ENCODE measurements at regions not wholly inside any gene's neighbourhood (a gene's known extent, or its start where the extent isn't known, plus 50 kb on each side); places are given as distances from the start of the nearest gene placed in this dataset.

- TF ChIP-seq ZNF274 (IDR thresholded peaks at IDR 0.05; ENCODE audit: low read depth, low read length): no peak
- no peak for TF ChIP-seq YY1 (IDR thresholded peaks at IDR 0.05; ENCODE audit: extremely low read depth, insufficient replicate concordance, low read depth, low read length)
- TF ChIP-seq SIN3A (IDR thresholded peaks at IDR 0.05; ENCODE audit: low read depth): no peak
- no peak for TF ChIP-seq POLR2A (IDR thresholded peaks at IDR 0.05; ENCODE audit: borderline replicate concordance, extremely low read depth, insufficient read depth, insufficient read length)
- TF ChIP-seq RAD21 (IDR thresholded peaks at IDR 0.05; ENCODE audit: low read depth): no peak
- no peak for TF ChIP-seq FOSL1 (IDR thresholded peaks at IDR 0.05; ENCODE audit: low read depth)
- no peak for TF ChIP-seq EGR1 (IDR thresholded peaks at IDR 0.05; ENCODE audit: low read depth)
- no peak for TF ChIP-seq TCF7L2 (IDR thresholded peaks at IDR 0.05; ENCODE audit: borderline replicate concordance, extremely low read depth, insufficient read depth, insufficient read length)
- TF ChIP-seq ATF3 (IDR thresholded peaks at IDR 0.05): no peak
- no peak for TF ChIP-seq CBX3 (IDR thresholded peaks at IDR 0.05; ENCODE audit: low read depth)
- 0 out of 2 replicates have a peak, but pooled peaks have one; percentile 26 for TF ChIP-seq JUND (IDR thresholded peaks at IDR 0.05)
- no peak for TF ChIP-seq CTCF (IDR thresholded peaks at IDR 0.05 in 2 of 3, conservative IDR thresholded peaks at IDR 0.05 in 1 of 3; ENCODE audit: borderline replicate concordance in 1 of 3, insufficient read depth in 1 of 3, low read depth in 2 of 3, low read length in 2 of 3)
- TF ChIP-seq SRF (IDR thresholded peaks at IDR 0.05; ENCODE audit: low read depth): no peak
- TF ChIP-seq CEBPB (IDR thresholded peaks at IDR 0.05; ENCODE audit: low read depth): no peak
- TF ChIP-seq SP1 (IDR thresholded peaks at IDR 0.05; ENCODE audit: low read depth): 0 out of 2 replicates have a peak, but pooled peaks have one; percentile 9
These were observed 52.5 kb upstream of the ATP2B2 start (continued) for GRCh38 chr3:10557781-10558373.

GRCh38 chr3:10558736-10559135 lies 53.4 kb upstream of the ATP2B2 start:
- peaks cover 5 to 18% of the 10 kb centered on the region in 2 experiments; a peak in 3 of 4 replicates for H3K4me1 ChIP-seq (ENCODE audit: control insufficient read depth in 1 of 2, insufficient read depth in 2 of 2, low read length in 2 of 2)
- H3K27ac ChIP-seq (ENCODE audit: low read depth, low read length): no peak overlapping the region
- H3K9me3 ChIP-seq (ENCODE audit: control insufficient read depth in 1 of 2, insufficient read depth in 1 of 2, low read depth in 1 of 2, low read length in 2 of 2): no peaks in the 10 kb centered on the region
- H2AFZ ChIP-seq (ENCODE audit: low read depth, low read length, poor library complexity, severe bottlenecking): no peak overlapping the region
- no peak overlapping the region; the same call in 1 of the 2 replicates for H3K4me2 ChIP-seq (ENCODE audit: low read length)
- no peaks in the 10 kb centered on the region for H3K36me3 ChIP-seq (ENCODE audit: control insufficient read depth in 1 of 2, insufficient read depth in 2 of 2, low read length in 2 of 2)
- no peaks in the 10 kb centered on the region for H3K9me2 ChIP-seq (ENCODE audit: insufficient read depth)
- H3K27me3 ChIP-seq (ENCODE audit: insufficient read depth, low read length): peaks cover 23% of the 10 kb centered on the region; the same call in 1 of the 2 replicates
- intact Hi-C loops (cut with micrococcal nuclease): no loop called here
- no peak overlapping the region for H3K4me3 ChIP-seq (replicated peaks in 1 of 2; ENCODE audit: low read depth in 1 of 2, low read length in 2 of 2)
- no peaks in the 10 kb centered on the region for H3K79me2 ChIP-seq (ENCODE audit: insufficient read depth, low read length)
- no peak overlapping the region for H3K9ac ChIP-seq (ENCODE audit: low read length)
- CTCF ChIA-PET: no interaction called here
- no peaks in the 10 kb centered on the region for H4K20me1 ChIP-seq (ENCODE audit: insufficient read depth)
- ATAC-seq (no peak), DNase-seq (ENCODE audit: low read depth, low spot score) (no peak)
- BruUV-seq (replicated peaks): no TSS peak
- POLR2A ChIA-PET: no interaction called here
- RAD21 ChIA-PET (ENCODE audit: low non-redundant PET in 1 of 2, low total read pairs in 2 of 2, uncharacterized antibody in 2 of 2, unreplicated experiment in 2 of 2): no interaction called here
- TF ChIP-seq TCF7L2 (IDR thresholded peaks at IDR 0.05; ENCODE audit: borderline replicate concordance, extremely low read depth, insufficient read depth, insufficient read length): no peak
- no peak for TF ChIP-seq REST (IDR thresholded peaks at IDR 0.05; ENCODE audit: low read depth)
- TF ChIP-seq SIN3A (IDR thresholded peaks at IDR 0.05; ENCODE audit: low read depth): no peak
- TF ChIP-seq FOSL1 (IDR thresholded peaks at IDR 0.05; ENCODE audit: low read depth): no peak
- TF ChIP-seq JUND (IDR thresholded peaks at IDR 0.05): no peak
- TF ChIP-seq SRF (IDR thresholded peaks at IDR 0.05; ENCODE audit: low read depth): no peak
- no peak for TF ChIP-seq ELF1 (IDR thresholded peaks at IDR 0.05; ENCODE audit: borderline replicate concordance, low read depth)
- TF ChIP-seq CBX3 (IDR thresholded peaks at IDR 0.05; ENCODE audit: low read depth): no peak
- TF ChIP-seq CTCF (IDR thresholded peaks at IDR 0.05 in 2 of 3, conservative IDR thresholded peaks at IDR 0.05 in 1 of 3; ENCODE audit: borderline replicate concordance in 1 of 3, insufficient read depth in 1 of 3, low read depth in 2 of 3, low read length in 2 of 3): no peak

Data from HCT116 (cell line).